HEK293T (cell line): ENCODE measurements at regions not wholly inside any gene's neighbourhood (a gene's known extent, or its start where the extent isn't known, plus 50 kb on each side); places are given as distances from the start of the nearest gene placed in this dataset.
"Not testable (repeated sequence)": the region's sequence is repeated elsewhere in the genome, so short reads cannot be mapped to it uniquely, and the experiment has no call there.

Experiments
- ARNT ChIP-seq: fragments of 450-650 bp; IDR thresholded peaks from 2 replicates; pipeline ENCODE4 v1.6.1; 2017; ENCODE audit warnings: mild to moderate bottlenecking
- BHLHE40 ChIP-seq: fragments of 450-650 bp; IDR thresholded peaks from 2 replicates; pipeline ENCODE4 v1.6.1; 2016; ENCODE audit warnings: mild to moderate bottlenecking, moderate library complexity, borderline replicate concordance
- CTBP1 ChIP-seq: fragments of 450-650 bp; IDR thresholded peaks from 2 replicates; pipeline ENCODE4 v1.6.1; 2016; ENCODE audit warnings: borderline replicate concordance
- ELF4 ChIP-seq: fragments of 450-650 bp; IDR thresholded peaks from 2 replicates; pipeline ENCODE4 v1.6.1; 2017; ENCODE audit warnings: antibody characterized with exemption
- FOXK2 ChIP-seq: fragments of 450-650 bp; IDR thresholded peaks from 2 replicates; pipeline ENCODE4 v1.6.1; 2016; ENCODE audit warnings: mild to moderate bottlenecking
- FOXM1 ChIP-seq: fragments of 450-650 bp; IDR thresholded peaks from 2 replicates; pipeline ENCODE4 v1.6.1; 2017; ENCODE audit warnings: mild to moderate bottlenecking, borderline replicate concordance
- HDGF ChIP-seq: fragments of 450-650 bp; IDR thresholded peaks from 2 replicates; pipeline ENCODE4 v1.6.1; 2017; ENCODE audit warnings: antibody characterized with exemption, borderline replicate concordance
- SP1 ChIP-seq: fragments of 450-650 bp; IDR thresholded peaks from 2 replicates; pipeline ENCODE4 v1.6.1; 2017
- SUZ12 ChIP-seq: fragments of 450-650 bp; IDR thresholded peaks from 2 replicates; pipeline ENCODE4 v1.6.1; 2016; ENCODE audit warnings: mild to moderate bottlenecking
- TARDBP ChIP-seq: fragments of 450-650 bp; IDR thresholded peaks from 2 replicates; pipeline ENCODE4 v1.6.1; 2016
- ZNF384 ChIP-seq: fragments of 450-650 bp; IDR thresholded peaks from 2 replicates; pipeline ENCODE4 v1.6.1; 2016
- TF ChIP-seq, protein P1 (sequence below): fragments of 450-650 bp; IDR thresholded peaks from 2 replicates; pipeline ENCODE4 v1.6.1; 2016

DNA sequence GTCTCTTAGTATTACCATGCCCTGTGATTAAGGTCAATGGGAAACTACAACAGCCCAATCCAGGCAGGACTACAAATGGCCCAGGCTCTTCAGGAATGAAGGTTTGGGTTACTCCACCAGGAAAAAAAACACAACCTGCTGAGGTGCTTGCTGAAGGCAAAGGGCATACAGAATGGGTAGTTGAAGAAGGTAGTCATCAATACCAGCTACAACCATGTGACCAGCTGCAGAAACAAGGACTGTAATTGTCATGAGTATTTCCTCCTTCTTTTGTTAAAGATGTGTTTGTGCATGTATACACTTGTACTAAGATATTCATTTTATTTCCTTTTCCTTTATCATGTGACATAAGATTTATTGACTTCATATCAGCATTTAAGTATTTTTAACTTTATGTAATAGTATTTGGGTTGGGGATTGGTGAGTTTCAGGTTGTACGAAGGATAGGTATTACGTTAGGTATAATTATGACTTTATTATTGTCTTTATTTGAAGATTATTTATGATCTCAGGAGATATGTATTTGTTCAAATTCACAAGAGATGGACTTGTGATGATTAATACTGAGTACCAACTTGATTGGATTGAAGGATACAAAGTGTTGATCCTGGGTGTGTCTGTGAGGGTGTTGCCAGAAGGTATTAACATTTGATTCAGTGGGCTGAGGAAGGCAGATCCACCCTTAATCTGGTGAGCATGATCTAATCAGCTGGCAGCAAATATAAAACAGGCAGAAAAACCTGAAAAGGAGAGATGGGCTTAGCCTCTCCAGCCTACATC lies 256.0 kb upstream of the ATXN7L3B start:
- TF ChIP-seq FOXM1, BHLHE40, HDGF, SP1, SUZ12, FOXK2, TARDBP, ARNT, CTBP1, ELF4, ZNF384: not testable (repeated sequence)
- TF ChIP-seq, protein P1, sequence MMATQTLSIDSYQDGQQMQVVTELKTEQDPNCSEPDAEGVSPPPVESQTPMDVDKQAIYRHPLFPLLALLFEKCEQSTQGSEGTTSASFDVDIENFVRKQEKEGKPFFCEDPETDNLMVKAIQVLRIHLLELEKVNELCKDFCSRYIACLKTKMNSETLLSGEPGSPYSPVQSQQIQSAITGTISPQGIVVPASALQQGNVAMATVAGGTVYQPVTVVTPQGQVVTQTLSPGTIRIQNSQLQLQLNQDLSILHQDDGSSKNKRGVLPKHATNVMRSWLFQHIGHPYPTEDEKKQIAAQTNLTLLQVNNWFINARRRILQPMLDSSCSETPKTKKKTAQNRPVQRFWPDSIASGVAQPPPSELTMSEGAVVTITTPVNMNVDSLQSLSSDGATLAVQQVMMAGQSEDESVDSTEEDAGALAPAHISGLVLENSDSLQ: not testable (repeated sequence)
